AG09309 (cell line): ENCODE measurements at regions not wholly inside any gene's neighbourhood (a gene's known extent, or its start where the extent isn't known, plus 50 kb on each side); places are given as distances from the start of the nearest gene placed in this dataset.

Source experiments
- DNase-seq: peaks from one replicate; pipeline ENCODE4 v3.0.0-alpha.2; 2010; ENCODE audit warnings: low read depth
- H3K4me3 ChIP-seq: 2 replicates; pipeline ENCODE4 v1.5.1; 2011; ENCODE audit warnings: mild to moderate bottlenecking, low read depth, low read length, moderate library complexity; ENCODE audit not compliant: control insufficient read depth
- TF ChIP-seq, protein P1 (sequence below): IDR thresholded peaks from 2 replicates; pipeline ENCODE4 v1.5.1; 2011; ENCODE audit warnings: mild to moderate bottlenecking, low read depth, low read length, inconsistent platforms; ENCODE audit not compliant: insufficient read depth, control insufficient read depth; ENCODE audit errors: missing control alignments

- no peak for DNase-seq
- TF ChIP-seq, protein P1, sequence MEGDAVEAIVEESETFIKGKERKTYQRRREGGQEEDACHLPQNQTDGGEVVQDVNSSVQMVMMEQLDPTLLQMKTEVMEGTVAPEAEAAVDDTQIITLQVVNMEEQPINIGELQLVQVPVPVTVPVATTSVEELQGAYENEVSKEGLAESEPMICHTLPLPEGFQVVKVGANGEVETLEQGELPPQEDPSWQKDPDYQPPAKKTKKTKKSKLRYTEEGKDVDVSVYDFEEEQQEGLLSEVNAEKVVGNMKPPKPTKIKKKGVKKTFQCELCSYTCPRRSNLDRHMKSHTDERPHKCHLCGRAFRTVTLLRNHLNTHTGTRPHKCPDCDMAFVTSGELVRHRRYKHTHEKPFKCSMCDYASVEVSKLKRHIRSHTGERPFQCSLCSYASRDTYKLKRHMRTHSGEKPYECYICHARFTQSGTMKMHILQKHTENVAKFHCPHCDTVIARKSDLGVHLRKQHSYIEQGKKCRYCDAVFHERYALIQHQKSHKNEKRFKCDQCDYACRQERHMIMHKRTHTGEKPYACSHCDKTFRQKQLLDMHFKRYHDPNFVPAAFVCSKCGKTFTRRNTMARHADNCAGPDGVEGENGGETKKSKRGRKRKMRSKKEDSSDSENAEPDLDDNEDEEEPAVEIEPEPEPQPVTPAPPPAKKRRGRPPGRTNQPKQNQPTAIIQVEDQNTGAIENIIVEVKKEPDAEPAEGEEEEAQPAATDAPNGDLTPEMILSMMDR, result no peak
These were observed 650.7 kb upstream of the GALNTL6 start for GRCh38 chr4:171162478-171162877.

GRCh38 chr4:171157462-171158082, 655.6 kb upstream of the GALNTL6 start:
- TF ChIP-seq, protein P1, result no peak
- no peak for DNase-seq
- H3K4me3 ChIP-seq, result no peak overlapping the region

More at GRCh38 chr4:171162478-171162877, 650.7 kb upstream of the GALNTL6 start:
- no peak overlapping the region for H3K4me3 ChIP-seq

DNA sequence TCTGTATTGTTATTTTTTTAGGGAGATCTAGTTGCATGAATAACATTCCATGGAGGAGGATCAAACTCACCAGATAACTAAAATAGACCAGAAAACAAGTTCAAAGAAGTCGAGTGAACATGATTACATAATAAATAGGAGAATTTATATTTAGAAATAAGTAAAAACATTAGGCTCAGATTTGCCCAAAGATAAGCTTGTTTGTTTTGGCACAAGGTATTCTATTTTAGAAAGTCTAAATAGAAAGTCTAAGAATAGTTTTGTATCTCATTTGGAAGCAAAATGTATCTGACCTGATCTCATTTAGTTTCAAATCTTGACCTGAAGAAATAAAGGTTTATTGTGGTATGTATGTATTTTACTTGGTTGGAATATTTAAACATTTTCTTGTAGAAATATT, 670.6 kb upstream of the GALNTL6 start:
- TF ChIP-seq, protein P1, result no peak
- H3K4me3 ChIP-seq, result no peak overlapping the region
- DNase-seq, result no peak

DNA sequence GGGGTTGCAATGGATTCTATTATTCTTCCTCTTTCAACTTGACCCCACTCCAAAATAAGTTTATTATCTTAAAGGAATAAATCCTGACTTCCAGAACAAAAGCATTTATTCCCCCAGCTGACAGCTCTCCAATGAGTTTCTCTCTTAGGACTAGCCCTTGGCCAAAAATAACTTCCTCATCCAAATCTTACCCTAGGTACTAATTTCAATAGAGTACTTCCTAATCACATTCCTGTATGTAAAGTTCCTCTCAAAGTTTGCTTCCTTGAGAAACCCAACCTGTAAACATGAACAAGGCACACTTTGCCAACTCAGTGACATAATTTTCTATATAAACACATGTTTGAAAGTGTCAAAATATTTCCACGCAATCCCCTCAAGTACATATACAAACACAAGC, 671.2 kb upstream of the GALNTL6 start:
- TF ChIP-seq, protein P1, result no peak
- no peak for DNase-seq
- no peak overlapping the region for H3K4me3 ChIP-seq

DNA sequence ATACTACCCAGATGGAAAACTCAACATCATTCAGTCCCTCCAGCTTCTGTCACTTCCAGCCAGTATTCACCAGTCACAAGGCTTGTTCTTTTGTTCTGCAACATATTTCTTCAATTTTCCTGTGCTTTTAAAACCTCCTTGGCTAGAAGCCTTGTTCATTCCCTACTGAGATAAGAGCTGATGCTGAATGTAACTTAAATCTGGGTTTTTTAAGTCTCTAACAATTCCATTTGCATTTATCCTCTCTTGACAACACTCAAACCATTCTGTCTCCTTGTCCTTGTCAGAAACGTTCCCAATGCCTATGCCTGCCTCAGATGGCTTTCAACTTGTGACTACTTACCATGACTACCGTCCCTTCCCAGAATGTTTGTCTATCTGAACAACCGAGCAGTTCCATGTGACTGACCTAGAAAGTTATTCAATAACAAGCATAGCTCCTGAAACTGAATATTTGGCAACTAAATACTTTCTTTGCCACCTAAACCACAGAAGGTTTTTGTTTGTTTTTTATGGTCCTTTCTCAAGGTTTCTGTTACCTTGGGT, 682.9 kb upstream of the GALNTL6 start:
- no peak for DNase-seq
- H3K4me3 ChIP-seq, result no peak overlapping the region
- TF ChIP-seq, protein P1, result no peak

DNA sequence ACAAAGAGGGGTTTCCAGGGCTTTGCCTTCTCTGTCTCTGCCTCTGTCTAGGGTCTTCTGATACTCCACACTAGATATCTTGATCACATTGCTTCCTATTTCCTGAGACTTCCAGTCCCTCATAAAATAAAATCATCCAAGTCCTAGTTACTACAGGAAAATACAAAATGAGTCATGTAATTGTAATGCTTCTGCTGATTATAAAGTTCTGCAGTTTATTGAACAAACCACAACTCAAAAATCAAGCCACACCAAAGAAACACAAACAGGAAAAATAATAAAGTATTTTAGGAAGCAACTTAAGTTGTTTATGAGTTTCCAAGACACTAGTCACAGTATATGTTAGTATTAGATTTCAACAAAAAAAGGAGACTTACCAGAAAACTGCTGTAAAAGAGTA, 695.1 kb upstream of the GALNTL6 start:
- TF ChIP-seq, protein P1, result no peak
- no peak for DNase-seq
- no peak overlapping the region for H3K4me3 ChIP-seq

- no peak for DNase-seq
- TF ChIP-seq, protein P1, result no peak
- no peak overlapping the region for H3K4me3 ChIP-seq
These were observed 695.7 kb upstream of the GALNTL6 start for GRCh38 chr4:171117457-171117856.
